WTC11 (cell line): ENCODE measurements at regions not wholly inside any gene's neighbourhood (a gene's known extent, or its start where the extent isn't known, plus 50 kb on each side); places are given as distances from the start of the nearest gene placed in this dataset.

Source experiments
- ATF2 ChIP-seq: sonication (generic); formaldehyde crosslinking; IDR thresholded peaks from 2 replicates; pipeline ENCODE4 v1.8.1; 2022; ENCODE audit warnings: low read depth, missing genetic modification reagents, borderline replicate concordance
- CBFB ChIP-seq: sonication (generic); formaldehyde crosslinking; IDR thresholded peaks from 2 replicates; pipeline ENCODE4 v1.8.1; 2022; ENCODE audit warnings: mild to moderate bottlenecking, low read depth, missing genetic modification reagents
- FOXJ3 ChIP-seq: sonication (generic); formaldehyde crosslinking; IDR thresholded peaks from 2 replicates; pipeline ENCODE4 v1.9.0; 2021; ENCODE audit warnings: missing genetic modification reagents, mild to moderate bottlenecking, borderline replicate concordance
- IRF1 ChIP-seq: sonication (generic); formaldehyde crosslinking; IDR thresholded peaks from 2 replicates; pipeline ENCODE4 v1.8.0; 2023; ENCODE audit warnings: missing genetic modification reagents
- MAX ChIP-seq: sonication (generic); formaldehyde crosslinking; IDR thresholded peaks from 2 replicates; pipeline ENCODE4 v1.8.0; 2022; ENCODE audit warnings: mild to moderate bottlenecking, missing genetic modification reagents
- NR2C2 ChIP-seq: sonication (generic); formaldehyde crosslinking; IDR thresholded peaks from 2 replicates; pipeline ENCODE4 v1.8.0; 2022; ENCODE audit warnings: mild to moderate bottlenecking, missing genetic modification reagents
- NR3C1 ChIP-seq: sonication (generic); formaldehyde crosslinking; conservative IDR thresholded peaks from 2 replicates; pipeline ENCODE4 v1.8.1; 2023; ENCODE audit warnings: low read depth, mild to moderate bottlenecking, missing genetic modification reagents
- SMAD4 ChIP-seq: sonication (generic); formaldehyde crosslinking; IDR thresholded peaks from 2 replicates; pipeline ENCODE4 v1.8.0; 2022; ENCODE audit warnings: mild to moderate bottlenecking, missing genetic modification reagents
- SP1 ChIP-seq: sonication (generic); formaldehyde crosslinking; conservative IDR thresholded peaks from 2 replicates; pipeline ENCODE4 v1.8.1; 2022; ENCODE audit warnings: missing genetic modification reagents
- STAT6 ChIP-seq: sonication (generic); formaldehyde crosslinking; conservative IDR thresholded peaks from 2 replicates; pipeline ENCODE4 v1.8.1; 2023; ENCODE audit warnings: mild to moderate bottlenecking, low read depth, missing genetic modification reagents, moderate library complexity
- TP53 ChIP-seq: sonication (generic); formaldehyde crosslinking; IDR thresholded peaks from 2 replicates; pipeline ENCODE4 v1.8.1; 2023; ENCODE audit warnings: mild to moderate bottlenecking, missing genetic modification reagents
- USF1 ChIP-seq: sonication (generic); formaldehyde crosslinking; IDR thresholded peaks from 2 replicates; pipeline ENCODE4 v1.8.0; 2022; ENCODE audit warnings: mild to moderate bottlenecking, missing genetic modification reagents
- ZNF263 ChIP-seq: sonication (generic); formaldehyde crosslinking; IDR thresholded peaks from 2 replicates; pipeline ENCODE4 v1.8.1; 2022; ENCODE audit warnings: low read depth, mild to moderate bottlenecking, moderate library complexity, missing genetic modification reagents
- TF ChIP-seq, protein P1 (sequence below): fragments of 200-600 bp; IDR thresholded peaks from 2 replicates; pipeline ENCODE4 v1.8.0; 2022; ENCODE audit warnings: antibody characterized with exemption

DNA sequence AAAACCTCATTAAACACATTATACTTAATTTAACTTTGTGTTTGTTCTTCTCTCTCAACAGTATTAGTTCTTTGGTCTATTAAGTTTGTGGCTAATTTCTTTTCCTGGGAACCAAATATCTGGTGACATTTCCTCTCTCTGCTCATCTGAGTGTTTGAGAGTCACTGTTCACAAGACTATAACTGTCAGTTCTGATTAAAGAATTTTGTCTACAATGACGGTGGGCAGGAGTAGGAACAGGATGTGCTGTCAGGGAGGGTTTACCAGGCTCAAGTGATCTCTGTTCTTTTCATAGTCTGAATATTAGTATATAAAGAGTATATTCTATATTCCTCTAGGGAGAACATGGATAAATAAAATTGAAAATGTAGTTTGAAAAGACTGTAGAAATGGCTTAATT lies 92.9 kb downstream of the ALG10B start:
- TF ChIP-seq SP1 (CRISPR knock-in tag), result no peak
- TF ChIP-seq, protein P1, sequence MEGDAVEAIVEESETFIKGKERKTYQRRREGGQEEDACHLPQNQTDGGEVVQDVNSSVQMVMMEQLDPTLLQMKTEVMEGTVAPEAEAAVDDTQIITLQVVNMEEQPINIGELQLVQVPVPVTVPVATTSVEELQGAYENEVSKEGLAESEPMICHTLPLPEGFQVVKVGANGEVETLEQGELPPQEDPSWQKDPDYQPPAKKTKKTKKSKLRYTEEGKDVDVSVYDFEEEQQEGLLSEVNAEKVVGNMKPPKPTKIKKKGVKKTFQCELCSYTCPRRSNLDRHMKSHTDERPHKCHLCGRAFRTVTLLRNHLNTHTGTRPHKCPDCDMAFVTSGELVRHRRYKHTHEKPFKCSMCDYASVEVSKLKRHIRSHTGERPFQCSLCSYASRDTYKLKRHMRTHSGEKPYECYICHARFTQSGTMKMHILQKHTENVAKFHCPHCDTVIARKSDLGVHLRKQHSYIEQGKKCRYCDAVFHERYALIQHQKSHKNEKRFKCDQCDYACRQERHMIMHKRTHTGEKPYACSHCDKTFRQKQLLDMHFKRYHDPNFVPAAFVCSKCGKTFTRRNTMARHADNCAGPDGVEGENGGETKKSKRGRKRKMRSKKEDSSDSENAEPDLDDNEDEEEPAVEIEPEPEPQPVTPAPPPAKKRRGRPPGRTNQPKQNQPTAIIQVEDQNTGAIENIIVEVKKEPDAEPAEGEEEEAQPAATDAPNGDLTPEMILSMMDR, result no peak
- no peak for TF ChIP-seq ATF2
- TF ChIP-seq TP53 (CRISPR knock-in tag), result no peak
- TF ChIP-seq CBFB (CRISPR knock-in tag), result no peak
- TF ChIP-seq IRF1, result no peak
- no peak for TF ChIP-seq NR2C2 (CRISPR knock-in tag)
- TF ChIP-seq NR3C1, result no peak
- TF ChIP-seq SMAD4, result no peak
- TF ChIP-seq STAT6 (CRISPR knock-in tag), result no peak
- no peak for TF ChIP-seq ZNF263
- no peak for TF ChIP-seq USF1
- TF ChIP-seq MAX, result no peak
- no peak for TF ChIP-seq FOXJ3 (CRISPR knock-in tag)
